ENCODE measurements at regions not wholly inside any gene's neighbourhood (a gene's known extent, or its start where the extent isn't known, plus 50 kb on each side); places are given as distances from the start of the nearest gene placed in this dataset.
A peak's percentile ranks its signal among the peaks of the same experiment; 100 is the strongest.

GRCh38 chr1:201606096-201606495 is 67.2 kb downstream of the NAV1 start:
- Mint-ChIP-seq H3K27ac (no peak overlapping the region), H3K36me3 (no peaks in the 10 kb centered on the region), H3K9me3 (no peaks in the 10 kb centered on the region)
- ATAC-seq (no peak), DNase-seq (ENCODE audit: low spot score in 2 of 2) (no peak)

DNA sequence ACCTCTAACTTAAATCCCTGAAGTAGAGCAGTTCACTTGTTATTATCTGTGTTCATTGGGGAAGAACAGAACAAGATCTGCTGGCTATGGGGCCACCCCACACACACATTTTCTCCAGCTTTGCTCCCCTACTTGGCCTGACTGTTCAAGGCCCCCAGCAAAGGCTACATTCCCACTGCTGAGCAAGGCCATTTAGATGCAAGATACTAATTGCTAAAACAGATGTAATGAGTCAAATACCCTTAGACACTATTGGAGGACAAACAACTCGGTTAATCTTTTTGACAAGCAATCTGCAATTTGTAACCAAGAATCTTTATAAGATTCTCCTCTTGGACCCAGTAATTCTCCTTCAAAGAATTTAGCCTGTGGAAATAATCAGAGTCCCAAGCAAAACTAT is 67.7 kb downstream of the NAV1 start:
- no peak overlapping the region for H3K27ac Mint-ChIP-seq
- no peaks in the 10 kb centered on the region for H3K36me3 Mint-ChIP-seq
- DNase-seq (ENCODE audit: low spot score in 2 of 2) (no peak), ATAC-seq (no peak)
- no peaks in the 10 kb centered on the region for H3K9me3 Mint-ChIP-seq

DNA sequence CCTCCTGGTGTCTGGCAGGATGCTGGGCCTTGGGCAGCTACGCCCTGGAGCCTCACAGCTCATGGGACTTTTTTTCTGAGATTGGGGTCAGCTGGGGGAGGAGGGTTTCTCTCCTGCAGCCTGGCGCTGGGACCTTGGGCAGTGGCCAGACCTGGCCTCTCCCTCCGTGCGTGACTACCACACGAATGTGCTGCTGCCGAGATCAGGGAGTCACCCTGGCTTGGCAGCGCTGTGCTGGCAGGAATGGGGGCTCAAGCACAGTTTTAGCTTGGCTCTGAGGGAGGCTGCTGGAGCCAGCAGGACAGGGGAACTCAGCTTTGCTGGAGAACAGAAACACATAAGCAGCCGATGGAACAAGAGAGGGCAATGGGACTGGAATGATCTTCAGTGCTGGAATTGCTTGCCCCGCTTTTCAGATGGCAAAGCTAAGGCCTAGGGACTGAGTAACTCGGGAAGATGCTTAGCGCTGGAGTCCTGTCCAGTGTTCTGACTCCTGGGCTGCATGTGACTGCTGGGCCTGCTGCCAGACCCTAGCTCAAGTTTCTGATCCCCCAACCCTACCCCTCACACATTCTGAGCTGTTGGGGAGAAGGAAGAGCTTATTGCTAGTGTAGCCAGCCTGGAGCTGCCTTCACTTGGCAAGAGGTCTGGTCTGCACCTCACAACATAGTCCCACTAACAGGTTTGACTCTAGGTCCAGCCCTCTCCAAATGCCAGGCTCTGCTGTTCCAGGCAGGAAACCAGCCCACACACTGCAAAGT is 69.9 kb downstream of the NAV1 start:
- no peak overlapping the region for H3K27ac Mint-ChIP-seq
- no peaks in the 10 kb centered on the region for H3K36me3 Mint-ChIP-seq
- H3K9me3 Mint-ChIP-seq: no peaks in the 10 kb centered on the region
- ATAC-seq: no peak
- no peak for DNase-seq (ENCODE audit: low spot score in 2 of 2)

DNA sequence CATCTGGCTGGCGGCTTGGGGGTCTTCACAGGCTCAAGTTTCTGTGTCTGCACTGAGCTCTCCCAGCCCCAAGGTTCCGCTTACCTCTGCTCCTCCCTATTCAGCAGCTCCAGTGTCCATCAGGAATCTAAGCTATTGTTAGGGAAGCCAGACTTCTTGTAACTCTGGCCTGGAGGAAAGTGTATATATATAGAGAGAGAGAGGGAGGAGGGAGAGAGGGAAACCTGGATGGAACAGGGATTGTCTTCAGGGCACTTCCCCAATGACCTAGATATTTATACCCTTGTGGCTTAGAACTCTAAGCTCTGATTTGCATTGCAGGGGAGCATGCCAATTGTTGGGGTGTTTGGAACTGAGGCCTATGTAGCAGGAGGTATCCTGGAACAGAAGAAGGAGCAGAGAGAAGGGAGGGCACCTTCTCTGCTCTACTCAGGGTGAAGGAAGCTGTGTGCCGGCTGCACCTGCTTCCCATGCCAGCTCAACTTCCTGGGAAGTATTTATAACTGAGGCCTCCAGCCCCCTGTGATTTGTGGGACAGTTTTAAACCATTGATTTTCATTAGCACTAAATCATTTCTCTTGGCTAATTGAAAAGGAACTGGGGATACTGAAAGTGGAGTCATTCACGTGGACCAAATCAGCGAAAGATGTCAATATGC is 70.9 kb downstream of the NAV1 start:
- Mint-ChIP-seq H3K9me3 (no peaks in the 10 kb centered on the region), H3K36me3 (no peaks in the 10 kb centered on the region), H3K27ac (no peak overlapping the region)
- DNase-seq (ENCODE audit: low spot score in 2 of 2) (no peak), ATAC-seq (no peak)

DNA sequence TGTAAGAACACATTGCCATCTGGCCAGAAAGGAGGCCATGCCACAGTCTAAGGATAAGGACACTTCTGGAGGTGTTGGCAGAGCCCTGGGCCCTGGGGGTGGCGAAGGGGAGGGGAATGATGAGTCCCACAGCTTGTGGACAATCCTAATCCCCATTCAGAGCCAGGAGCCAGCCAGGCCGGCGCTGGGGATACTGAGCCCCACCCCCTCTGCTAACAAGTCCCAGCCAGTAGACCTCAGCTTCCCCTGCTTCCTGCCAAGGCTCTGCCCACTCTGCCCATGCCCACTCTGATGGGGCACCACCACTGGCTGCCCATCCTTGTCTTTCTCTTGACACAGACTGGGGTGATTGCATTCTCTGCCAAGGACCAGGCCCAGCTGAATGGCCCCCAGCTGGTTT is 71.9 kb downstream of the NAV1 start:
- DNase-seq (ENCODE audit: low spot score in 2 of 2) (no peak), ATAC-seq (no peak)
- Mint-ChIP-seq H3K27ac (no peak overlapping the region), H3K9me3 (no peaks in the 10 kb centered on the region), H3K36me3 (no peaks in the 10 kb centered on the region)

DNA sequence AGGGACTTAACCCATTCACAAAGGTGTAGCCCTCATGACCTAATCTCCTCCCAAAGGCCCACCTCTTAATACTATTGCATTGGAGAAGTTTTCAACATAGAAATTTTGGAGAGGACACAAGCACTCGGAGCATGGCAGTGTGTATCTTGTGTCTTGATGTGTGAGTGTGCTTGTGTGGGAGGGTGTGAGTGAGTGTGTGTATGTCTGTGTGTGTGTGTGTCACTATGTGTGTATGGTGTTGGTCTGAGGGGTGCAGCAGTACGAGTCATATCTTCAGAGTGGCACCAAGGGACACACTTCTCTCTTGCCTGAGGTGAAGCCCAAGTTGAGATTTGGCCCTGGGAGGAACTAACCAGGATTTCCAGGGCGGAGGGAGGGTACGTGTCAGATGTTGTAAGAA is 73.7 kb downstream of the NAV1 start:
- ATAC-seq: no peak
- Mint-ChIP-seq H3K36me3 (no peaks in the 10 kb centered on the region), H3K9me3 (no peaks in the 10 kb centered on the region), H3K27ac (no peak overlapping the region)
- no peak for DNase-seq (ENCODE audit: low spot score in 2 of 2)

- Mint-ChIP-seq H3K27ac (no peak overlapping the region), H3K36me3 (no peaks in the 10 kb centered on the region), H3K9me3 (no peaks in the 10 kb centered on the region)
- no peak for DNase-seq (ENCODE audit: low spot score in 2 of 2)
- ATAC-seq: no peak
Measured at GRCh38 chr1:201614262-201615015, 75.5 kb downstream of the NAV1 start.

GRCh38 chr1:201617157-201617556 is 78.2 kb downstream of the NAV1 start:
- no peak for DNase-seq (ENCODE audit: low spot score in 2 of 2)
- H3K27ac Mint-ChIP-seq: no peak overlapping the region
- no peak for ATAC-seq
- H3K9me3 Mint-ChIP-seq: no peaks in the 10 kb centered on the region
- H3K36me3 Mint-ChIP-seq: no peaks in the 10 kb centered on the region

GRCh38 chr1:201618389-201618788 is 79.5 kb downstream of the NAV1 start:
- ATAC-seq (no peak), DNase-seq (ENCODE audit: low spot score in 2 of 2) (no peak)
- H3K36me3 Mint-ChIP-seq: no peaks in the 10 kb centered on the region
- no peak overlapping the region for H3K27ac Mint-ChIP-seq
- no peaks in the 10 kb centered on the region for H3K9me3 Mint-ChIP-seq

DNA sequence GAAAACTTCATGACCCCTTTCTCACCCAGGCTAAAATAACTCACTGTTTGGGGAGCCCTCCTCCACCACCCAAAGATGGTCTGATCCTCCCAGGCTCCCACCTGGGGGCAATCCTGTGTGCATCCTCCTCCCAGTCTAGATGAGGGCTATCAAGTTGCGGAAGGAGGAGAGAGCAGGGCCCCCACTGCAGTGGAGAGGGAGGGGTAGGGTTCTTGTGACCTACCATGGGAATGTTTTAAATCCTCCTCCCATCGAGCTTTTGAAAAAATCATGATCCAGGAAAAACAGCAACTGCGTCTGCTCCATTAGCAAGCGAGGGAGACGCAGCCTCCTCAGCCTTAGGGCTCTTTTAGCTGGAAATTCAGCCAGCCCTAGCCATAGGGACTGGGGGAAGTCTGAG is 80.0 kb downstream of the NAV1 start:
- no peak overlapping the region for H3K27ac Mint-ChIP-seq
- no peak for DNase-seq (ENCODE audit: low spot score in 2 of 2)
- H3K9me3 Mint-ChIP-seq: no peaks in the 10 kb centered on the region
- no peaks in the 10 kb centered on the region for H3K36me3 Mint-ChIP-seq
- no peak for ATAC-seq

DNA sequence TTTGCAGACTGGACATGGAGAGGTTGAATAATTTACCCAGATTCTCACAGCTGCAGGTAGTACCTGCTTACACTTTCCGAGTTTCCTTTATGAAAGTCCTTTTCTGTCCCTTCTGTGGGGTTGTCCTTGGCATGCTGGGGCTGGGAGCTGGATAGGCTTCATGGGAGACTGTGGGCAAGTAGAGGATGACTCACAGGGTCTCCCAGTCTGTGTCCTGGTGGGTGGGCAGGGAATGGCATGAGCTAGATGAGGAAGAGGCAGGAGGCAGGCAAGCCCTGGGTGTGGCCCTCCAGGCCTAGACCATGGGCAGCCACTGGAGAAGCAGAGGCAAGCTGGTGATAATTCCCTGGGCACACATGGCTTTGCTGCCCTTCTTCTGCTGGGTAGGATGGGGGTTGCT is 80.6 kb downstream of the NAV1 start:
- Mint-ChIP-seq H3K9me3 (no peaks in the 10 kb centered on the region), H3K36me3 (no peaks in the 10 kb centered on the region), H3K27ac (no peak overlapping the region)
- ATAC-seq (no peak), DNase-seq (ENCODE audit: low spot score in 2 of 2) (no peak)

- no peaks in the 10 kb centered on the region for H3K36me3 Mint-ChIP-seq
- DNase-seq (ENCODE audit: low spot score in 2 of 2) (no peak), ATAC-seq (no peak)
- H3K9me3 Mint-ChIP-seq: no peaks in the 10 kb centered on the region
- H3K27ac Mint-ChIP-seq: no peak overlapping the region
Measured at GRCh38 chr1:201622353-201622752, 83.4 kb downstream of the NAV1 start.

GRCh38 chr1:201622824-201623223 is 83.9 kb downstream of the NAV1 start:
- Mint-ChIP-seq H3K9me3 (no peaks in the 10 kb centered on the region), H3K36me3 (no peaks in the 10 kb centered on the region), H3K27ac (no peak overlapping the region)
- DNase-seq (ENCODE audit: low spot score in 2 of 2): no peak
- no peak for ATAC-seq

DNA sequence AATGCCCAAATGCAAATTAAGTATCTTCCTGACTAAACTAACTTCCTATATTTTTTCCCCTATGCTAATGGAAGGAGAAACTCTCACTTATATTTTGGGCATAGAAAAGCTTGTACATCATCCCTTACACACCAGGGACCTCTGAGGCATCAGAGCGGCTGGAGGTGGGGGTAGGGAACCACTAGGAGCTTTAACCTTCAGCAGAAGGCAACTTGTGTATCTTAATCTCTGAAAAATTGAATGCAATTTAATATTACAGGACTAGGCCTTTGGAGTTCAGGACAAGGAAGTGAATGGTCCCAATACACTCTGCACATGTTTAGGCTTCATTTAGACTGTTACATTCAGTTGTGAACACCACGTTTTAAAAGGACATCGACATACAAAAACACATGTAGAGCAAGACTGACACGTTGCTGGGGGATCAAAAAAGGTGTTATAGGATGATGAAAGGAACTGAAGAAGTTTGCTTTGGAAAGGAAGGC is 85.9 kb downstream of the NAV1 start:
- no peaks in the 10 kb centered on the region for H3K36me3 Mint-ChIP-seq
- H3K27ac Mint-ChIP-seq: no peak overlapping the region
- ATAC-seq (no peak), DNase-seq (ENCODE audit: low spot score in 2 of 2) (no peak)
- no peaks in the 10 kb centered on the region for H3K9me3 Mint-ChIP-seq

DNA sequence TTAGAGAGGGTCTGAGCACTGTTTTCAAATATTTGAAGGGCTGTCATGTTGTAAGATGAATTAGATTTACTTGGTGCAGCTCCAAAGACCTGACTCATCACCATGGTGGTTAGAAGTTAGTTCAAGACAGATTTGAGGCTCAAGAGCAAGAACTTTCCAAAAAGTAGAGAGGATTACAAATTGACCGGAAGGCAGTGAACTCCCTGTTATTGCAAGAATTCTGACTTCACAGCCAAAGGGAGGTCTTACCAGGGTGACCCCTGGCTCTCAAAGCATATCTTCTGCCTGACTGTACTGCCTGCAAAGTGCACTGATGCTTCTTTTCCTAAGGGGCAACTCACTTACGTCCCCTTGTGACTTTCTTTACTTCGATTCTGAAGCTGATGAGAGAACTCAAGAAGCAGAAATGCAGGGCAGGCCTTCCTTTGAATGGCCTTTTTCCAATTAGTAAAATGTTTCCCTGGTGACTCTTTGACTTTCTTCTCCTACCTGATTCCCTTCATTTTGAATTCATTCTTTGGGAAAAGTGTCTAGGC is 86.4 kb downstream of the NAV1 start:
- no peak for DNase-seq (ENCODE audit: low spot score in 2 of 2)
- H3K36me3 Mint-ChIP-seq: no peaks in the 10 kb centered on the region
- H3K9me3 Mint-ChIP-seq: no peaks in the 10 kb centered on the region

GRCh38 chr1:201625851-201626251 is 86.9 kb downstream of the NAV1 start:
- no peak overlapping the region for H3K27ac Mint-ChIP-seq
- ATAC-seq (no peak), DNase-seq (ENCODE audit: low spot score in 2 of 2) (no peak)
- no peaks in the 10 kb centered on the region for H3K36me3 Mint-ChIP-seq
- no peaks in the 10 kb centered on the region for H3K9me3 Mint-ChIP-seq

More for the DNA sequence above, 86.4 kb downstream of the NAV1 start:
- H3K27ac Mint-ChIP-seq: no peak overlapping the region
- ATAC-seq: no peak

GRCh38 chr1:201626629-201627275 is 87.8 kb downstream of the NAV1 start:
- Mint-ChIP-seq H3K27ac (peak overlapping the region; percentile 4 to 34), H3K36me3 (no peaks in the 10 kb centered on the region), H3K9me3 (no peaks in the 10 kb centered on the region)
- no peak for DNase-seq (ENCODE audit: low spot score in 2 of 2)
- ATAC-seq: no peak

Data from activated naive CD4-positive, alpha-beta T cell treated with anti-CD3 and anti-CD28 coated beads, Interleukin-2, amount 50 U/mL, for 72 hours (primary cell).